ENCODE measurements at regions not wholly inside any gene's neighbourhood (a gene's known extent, or its start where the extent isn't known, plus 50 kb on each side); places are given as distances from the start of the nearest gene placed in this dataset.

GRCh38 chr14:40265096-40265495 lies 832.9 kb upstream of the FBXO33 start:
- no peaks in the 10 kb centered on the region for H3K36me3 ChIP-seq (ENCODE audit: control insufficient read depth, insufficient read depth, low read length)
- no peaks in the 10 kb centered on the region for H3K27me3 ChIP-seq (ENCODE audit: control insufficient read depth, insufficient read depth, low read length)
- POLR2A ChIA-PET, result no interaction called here
- CTCF ChIA-PET, result no interaction called here
- no peak overlapping the region for H3K4me3 ChIP-seq (ENCODE audit: low read depth, low read length)
- DNase-seq (ENCODE audit: low read depth), result no peak
- no peak for TF ChIP-seq CTCF (IDR thresholded peaks at IDR 0.05; ENCODE audit: insufficient read depth, low read depth, low read length)

- TF ChIP-seq CTCF (IDR thresholded peaks at IDR 0.05; ENCODE audit: insufficient read depth, low read depth, low read length), result no peak
- POLR2A ChIA-PET, result no interaction called here
- Histone ChIP-seq H3K4me3 (ENCODE audit: low read depth, low read length) (no peak overlapping the region), H3K27me3 (ENCODE audit: control insufficient read depth, insufficient read depth, low read length) (no peaks in the 10 kb centered on the region), H3K36me3 (ENCODE audit: control insufficient read depth, insufficient read depth, low read length) (no peaks in the 10 kb centered on the region)
- no peak for DNase-seq (ENCODE audit: low read depth)
- CTCF ChIA-PET, result no interaction called here
Measured at GRCh38 chr14:40252817-40253447, 820.7 kb upstream of the FBXO33 start.

- ChIA-PET CTCF (no interaction called here), POLR2A (no interaction called here)
- Histone ChIP-seq H3K36me3 (ENCODE audit: control insufficient read depth, insufficient read depth, low read length) (no peaks in the 10 kb centered on the region), H3K4me3 (ENCODE audit: low read depth, low read length) (no peak overlapping the region), H3K27me3 (ENCODE audit: control insufficient read depth, insufficient read depth, low read length) (no peaks in the 10 kb centered on the region)
- no peak for TF ChIP-seq CTCF (IDR thresholded peaks at IDR 0.05; ENCODE audit: insufficient read depth, low read depth, low read length)
- DNase-seq (ENCODE audit: low read depth), result no peak
Measured at GRCh38 chr14:40248671-40249070, 816.4 kb upstream of the FBXO33 start.

GRCh38 chr14:40240245-40240859 lies 808.1 kb upstream of the FBXO33 start:
- no peaks in the 10 kb centered on the region for H3K27me3 ChIP-seq (ENCODE audit: control insufficient read depth, insufficient read depth, low read length)
- H3K4me3 ChIP-seq (ENCODE audit: low read depth, low read length), result no peak overlapping the region
- ChIA-PET POLR2A (no interaction called here), CTCF (no interaction called here)
- no peak for DNase-seq (ENCODE audit: low read depth)
- no peak for TF ChIP-seq CTCF (IDR thresholded peaks at IDR 0.05; ENCODE audit: insufficient read depth, low read depth, low read length)
- H3K36me3 ChIP-seq (ENCODE audit: control insufficient read depth, insufficient read depth, low read length), result no peaks in the 10 kb centered on the region

- TF ChIP-seq CTCF (IDR thresholded peaks at IDR 0.05; ENCODE audit: insufficient read depth, low read depth, low read length), result no peak
- ChIA-PET POLR2A (no interaction called here), CTCF (no interaction called here)
- no peaks in the 10 kb centered on the region for H3K36me3 ChIP-seq (ENCODE audit: control insufficient read depth, insufficient read depth, low read length)
- no peak overlapping the region for H3K4me3 ChIP-seq (ENCODE audit: low read depth, low read length)
- DNase-seq (ENCODE audit: low read depth), result no peak
- H3K27me3 ChIP-seq (ENCODE audit: control insufficient read depth, insufficient read depth, low read length), result no peaks in the 10 kb centered on the region
Measured at GRCh38 chr14:40232302-40232701, 800.1 kb upstream of the FBXO33 start.
